CD4-positive, alpha-beta T cell (primary cell): ENCODE measurements at regions not wholly inside any gene's neighbourhood (a gene's known extent, or its start where the extent isn't known, plus 50 kb on each side); places are given as distances from the start of the nearest gene placed in this dataset.
"Not testable (repeated sequence)": the region's sequence is repeated elsewhere in the genome, so short reads cannot be mapped to it uniquely, and the experiment has no call there.

Experiments used
- ATAC-seq: fragments of 200-7000 bp; cut with Tn5 transposase; one replicate; pipeline ENCODE4 v1.10.0; 2022; ENCODE audit warnings: mild to moderate bottlenecking; ENCODE audit not compliant: poor library complexity
- CTCF ChIA-PET: fragments of 350-600 bp; sonication (Branson Sonifier 250); formaldehyde crosslinking; loops from one replicate; lab custom pipeline; 2021; ENCODE audit warnings: antibody characterized with exemption, inconsistent platforms; lab: Charles Lee
- POLR2A ChIA-PET: fragments of 350-600 bp; sonication (Branson Sonifier 250); formaldehyde crosslinking; loops from one replicate; lab custom pipeline; 2021; ENCODE audit warnings: antibody characterized with exemption, inconsistent platforms; lab: Charles Lee
- DNase-seq, 14 experiments: peaks; one replicate each; pipeline ENCODE4 v3.0.0-alpha.2; 2013 to 2020; ENCODE audit warnings: mixed read lengths in 2 of 14
- H3K27ac ChIP-seq, 2 donors: one replicate each; pipeline versions ENCODE4 v1.5.1 to v1.7.0; 2013; ENCODE audit warnings: low read length in 2 of 2, low read depth in 1 of 2, mild to moderate bottlenecking in 1 of 2
- H3K27me3 ChIP-seq, 2 experiments: 1 replicate in 1 of 2; 2 replicates in 1 of 2; pipeline versions ENCODE4 v1.6.1 to v1.7.0; 2013; ENCODE audit warnings: low read length in 2 of 2, control low read depth in 1 of 2, mild to moderate bottlenecking in 1 of 2, moderate library complexity in 1 of 2; ENCODE audit not compliant: insufficient read depth in 2 of 2, control insufficient read depth in 1 of 2
- H3K36me3 ChIP-seq: one replicate; pipeline ENCODE4 v1.6.1; 2013; ENCODE audit warnings: low read length, control low read depth; ENCODE audit not compliant: insufficient read depth
- H3K4me1 ChIP-seq: one replicate; pipeline ENCODE4 v1.6.1; 2013; ENCODE audit warnings: low read length, control low read depth; ENCODE audit not compliant: insufficient read depth
- H3K4me3 ChIP-seq: one replicate; pipeline ENCODE4 v1.5.1; 2013; ENCODE audit warnings: mild to moderate bottlenecking, low read length, moderate library complexity
- H3K9me3 ChIP-seq, 2 experiments: 1 replicate in 1 of 2; 2 replicates in 1 of 2; pipeline versions ENCODE4 v1.6.1 to v1.7.0; 2013; ENCODE audit warnings: low read length in 2 of 2, mild to moderate bottlenecking in 2 of 2, control low read depth in 1 of 2, moderate library complexity in 1 of 2; ENCODE audit not compliant: control insufficient read depth in 1 of 2, insufficient read depth in 1 of 2
- H3K27ac Mint-ChIP-seq: one replicate; pipeline ENCODE4 v1.8.0; 2020; ENCODE audit warnings: mixed read lengths
- H3K27me3 Mint-ChIP-seq: one replicate; pipeline ENCODE4 v1.8.0; 2021; ENCODE audit warnings: mixed read lengths
- H3K36me3 Mint-ChIP-seq: one replicate; pipeline ENCODE4 v1.8.0; 2021; ENCODE audit warnings: low read depth, mixed read lengths
- H3K4me1 Mint-ChIP-seq: one replicate; pipeline ENCODE4 v1.8.0; 2021; ENCODE audit warnings: low read depth, mixed read lengths
- H3K4me3 Mint-ChIP-seq: one replicate; pipeline ENCODE4 v1.8.0; 2020; ENCODE audit warnings: mild to moderate bottlenecking, mixed read lengths
- H3K9me3 Mint-ChIP-seq: one replicate; pipeline ENCODE4 v1.8.0; 2020; ENCODE audit warnings: mixed read lengths
- CTCF ChIP-seq: fragments of 200-600 bp; IDR thresholded peaks from one replicate; pipeline ENCODE4 v1.8.0; 2022; ENCODE audit warnings: antibody characterized with exemption, mild to moderate bottlenecking
- intact Hi-C, 2 experiments: fragments of 100-400 bp; cut with DNase I in 1 of 2; cut with micrococcal nuclease in 1 of 2; formaldehyde crosslinking; loops; one replicate each; pipeline versions ENCODE4 v1.15.1 to v1.9.0; 2023 to 2025; cut with DNase I, micrococcal nuclease

GRCh38 chrX:53768451-53768850 is 81.9 kb upstream of the HUWE1 start:
- ChIA-PET CTCF (no interaction called here), POLR2A (no interaction called here)
- DNase-seq (no peak), ATAC-seq (no peak)
- intact Hi-C loops, result no loop called here
- Mint-ChIP-seq H3K9me3 (no peaks in the 10 kb centered on the region), H3K27me3 (no peaks in the 10 kb centered on the region), H3K27ac (no peak overlapping the region), H3K4me3 (no peak overlapping the region), H3K36me3 (no peaks in the 10 kb centered on the region), H3K4me1 (no peaks in the 10 kb centered on the region)
- Histone ChIP-seq H3K9me3 (no peaks in the 10 kb centered on the region), H3K36me3 (no peaks in the 10 kb centered on the region), H3K27ac (no peak overlapping the region), H3K4me1 (no peaks in the 10 kb centered on the region), H3K27me3 (no peaks in the 10 kb centered on the region), H3K4me3 (no peak overlapping the region)
- TF ChIP-seq CTCF, result no peak

DNA sequence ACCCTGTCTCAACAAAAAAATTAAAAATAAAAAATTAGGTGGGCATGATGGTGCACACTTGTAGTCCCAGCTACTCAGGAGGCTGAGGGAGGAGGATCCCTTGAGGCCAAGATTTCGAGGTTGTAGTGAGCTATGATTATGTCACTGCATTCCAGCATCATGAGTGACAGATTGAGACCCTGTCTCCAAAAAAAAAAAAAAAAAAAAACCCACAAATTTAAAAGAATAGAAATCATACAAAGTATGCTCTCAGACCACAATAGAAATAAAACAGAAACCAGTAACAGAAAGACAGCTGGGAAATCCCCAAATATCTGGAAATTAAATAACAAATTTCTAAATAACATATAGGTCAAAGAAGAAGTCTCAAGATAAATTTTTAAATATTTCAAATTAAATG is 81.0 kb upstream of the HUWE1 start:
- Mint-ChIP-seq H3K4me1 (no peaks in the 10 kb centered on the region), H3K4me3 (no peak overlapping the region), H3K36me3 (no peaks in the 10 kb centered on the region), H3K27me3 (no peaks in the 10 kb centered on the region), H3K27ac (no peak overlapping the region), H3K9me3 (no peaks in the 10 kb centered on the region)
- DNase-seq, result no peak
- H3K27ac ChIP-seq, result no peak overlapping the region
- no peaks in the 10 kb centered on the region for H3K36me3 ChIP-seq
- ATAC-seq, result no peak
- no peaks in the 10 kb centered on the region for H3K4me1 ChIP-seq
- TF ChIP-seq CTCF, result no peak
- no peak overlapping the region for H3K4me3 ChIP-seq
- no peaks in the 10 kb centered on the region for H3K9me3 ChIP-seq
- ChIA-PET CTCF (no interaction called here), POLR2A (no interaction called here)
- intact Hi-C loops, result no loop called here
- H3K27me3 ChIP-seq, result no peaks in the 10 kb centered on the region

DNA sequence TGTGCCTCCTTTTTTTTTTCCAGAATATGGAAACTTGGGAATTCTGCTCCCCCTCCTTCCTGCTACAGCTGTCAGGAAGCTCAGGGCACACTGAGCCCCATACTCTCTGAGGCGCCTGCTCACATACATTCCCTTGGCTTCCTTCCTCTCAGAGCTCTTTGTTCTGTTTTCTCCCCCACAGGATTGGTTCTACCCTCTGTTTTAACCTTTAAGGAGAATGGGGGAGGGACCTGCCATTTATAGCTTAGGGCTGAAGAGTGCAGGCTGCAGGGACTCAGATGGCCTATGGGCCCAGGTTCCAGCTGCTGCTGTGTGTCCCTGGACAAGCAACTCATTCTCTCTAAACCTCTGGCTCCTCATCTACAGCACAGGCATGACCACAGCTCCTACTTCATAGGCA is 70.7 kb upstream of the HUWE1 start:
- H3K27me3 ChIP-seq, H3K27ac ChIP-seq, H3K4me1 Mint-ChIP-seq, ATAC-seq, H3K4me1 ChIP-seq, H3K36me3 ChIP-seq, H3K27me3 Mint-ChIP-seq, H3K4me3 Mint-ChIP-seq, DNase-seq, H3K27ac Mint-ChIP-seq, H3K36me3 Mint-ChIP-seq, H3K4me3 ChIP-seq, intact Hi-C loops, H3K9me3 Mint-ChIP-seq, H3K9me3 ChIP-seq, CTCF ChIA-PET, POLR2A ChIA-PET: not testable (repeated sequence)

GRCh38 chrX:53746718-53747117 is 60.2 kb upstream of the HUWE1 start:
- no peak for ATAC-seq

More at GRCh38 chrX:53746718-53747117, 60.2 kb upstream of the HUWE1 start:
- Mint-ChIP-seq H3K4me1 (no peaks in the 10 kb centered on the region), H3K27me3 (no peaks in the 10 kb centered on the region), H3K4me3 (no peak overlapping the region), H3K27ac (no peak overlapping the region), H3K36me3 (no peaks in the 10 kb centered on the region), H3K9me3 (no peaks in the 10 kb centered on the region)
- intact Hi-C loops, result no loop called here
- Histone ChIP-seq H3K27ac (no peak overlapping the region), H3K4me1 (no peaks in the 10 kb centered on the region), H3K9me3 (no peaks in the 10 kb centered on the region), H3K4me3 (no peak overlapping the region), H3K36me3 (no peaks in the 10 kb centered on the region), H3K27me3 (no peaks in the 10 kb centered on the region)
- no peak for DNase-seq
- ChIA-PET CTCF (no interaction called here), POLR2A (interaction anchor here (1.0 kb wide), 1 partner anchor 62 kb away, joined by 3 read pairs; no protein-coding TSS in a partner anchor)
- no peak for TF ChIP-seq CTCF
